MM.1S (cell line): ENCODE measurements at regions not wholly inside any gene's neighbourhood (a gene's known extent, or its start where the extent isn't known, plus 50 kb on each side); places are given as distances from the start of the nearest gene placed in this dataset.

Source experiments
- DNase-seq: peaks from one replicate; pipeline ENCODE4 v3.0.0-alpha.2; 2015
- H2AFZ ChIP-seq: fragments of 300-600 bp; sonication (generic); 2 replicates; pipeline ENCODE4 v1.6.0; 2016; ENCODE audit warnings: antibody characterized with exemption, low read length
- H3F3A ChIP-seq: fragments of 300-600 bp; sonication (generic); 2 replicates; pipeline ENCODE4 v1.6.1; 2016; ENCODE audit warnings: mild to moderate bottlenecking, antibody characterized with exemption, low read length, moderate library complexity, mixed read lengths; ENCODE audit not compliant: insufficient read depth
- H3K27ac ChIP-seq: fragments of 300-600 bp; sonication (generic); 2 replicates; pipeline ENCODE4 v1.5.1; 2016; ENCODE audit warnings: mild to moderate bottlenecking, low read length
- H3K27me3 ChIP-seq: fragments of 300-600 bp; sonication (generic); replicated peaks from 2 replicates; pipeline ENCODE4 v1.6.0; 2016; ENCODE audit warnings: low read length; ENCODE audit not compliant: insufficient read depth
- H3K36me3 ChIP-seq: fragments of 300-600 bp; sonication (generic); replicated peaks from 2 replicates; pipeline ENCODE4 v1.6.1; 2016; ENCODE audit warnings: mild to moderate bottlenecking, low read length, mixed read lengths; ENCODE audit not compliant: insufficient read depth
- H3K4me1 ChIP-seq: fragments of 300-600 bp; sonication (generic); 2 replicates; pipeline ENCODE4 v1.6.1; 2016; ENCODE audit warnings: low read length, mixed read lengths
- H3K4me2 ChIP-seq: fragments of 300-600 bp; sonication (generic); 2 replicates; pipeline ENCODE4 v1.6.0; 2016; ENCODE audit warnings: low read depth, low read length
- H3K4me3 ChIP-seq: fragments of 300-600 bp; sonication (generic); 2 replicates; pipeline ENCODE4 v1.5.1; 2016; ENCODE audit warnings: low read length, mixed read lengths
- H3K79me2 ChIP-seq: fragments of 300-600 bp; sonication (generic); 2 replicates; pipeline ENCODE4 v1.6.1; 2016; ENCODE audit warnings: mixed run types, low read length, mixed read lengths
- H3K9ac ChIP-seq: fragments of 300-600 bp; sonication (generic); 2 replicates; pipeline ENCODE4 v1.6.1; 2016; ENCODE audit warnings: low read length, mixed read lengths
- H3K9me2 ChIP-seq: fragments of 300-600 bp; sonication (generic); replicated peaks from 2 replicates; pipeline ENCODE4 v1.6.1; 2016; ENCODE audit warnings: mild to moderate bottlenecking, low read length, mixed read lengths; ENCODE audit not compliant: insufficient read depth
- H3K9me3 ChIP-seq: fragments of 300-600 bp; sonication (generic); replicated peaks from 2 replicates; pipeline ENCODE4 v1.6.1; 2016; ENCODE audit warnings: mild to moderate bottlenecking, low read length, mixed read lengths; ENCODE audit not compliant: insufficient read depth
- H4K20me1 ChIP-seq: fragments of 300-600 bp; sonication (generic); 2 replicates; pipeline ENCODE4 v1.6.1; 2016; ENCODE audit warnings: mild to moderate bottlenecking, low read length, moderate library complexity, mixed read lengths; ENCODE audit not compliant: insufficient read depth
- EZH2 ChIP-seq: fragments of 300-600 bp; sonication (generic); optimal IDR thresholded peaks from 2 replicates; pipeline ENCODE3; 2017; ENCODE audit warnings: low read depth, mild to moderate bottlenecking, antibody characterized with exemption, low read length, mixed read lengths
- EZH2phosphoT487 ChIP-seq: fragments of 300-600 bp; sonication (generic); IDR thresholded peaks from 2 replicates; pipeline ENCODE4 v1.6.1; 2018; ENCODE audit warnings: antibody characterized with exemption, low read length
- TF ChIP-seq, protein P1 (sequence below): fragments of 300-600 bp; sonication (generic); IDR thresholded peaks from 2 replicates; pipeline ENCODE4 v1.5.1; 2016; ENCODE audit warnings: antibody characterized with exemption, low read length, mixed read lengths

GRCh38 chr1:57621776-57622175 lies 197.9 kb upstream of the DAB1 start:
- Histone ChIP-seq H3F3A (no peaks in the 10 kb centered on the region), H3K27me3 (no peaks in the 10 kb centered on the region), H4K20me1 (no peaks in the 10 kb centered on the region), H3K79me2 (no peaks in the 10 kb centered on the region), H3K27ac (no peak overlapping the region), H3K36me3 (no peaks in the 10 kb centered on the region), H3K4me1 (no peaks in the 10 kb centered on the region), H3K9me3 (no peaks in the 10 kb centered on the region), H3K4me2 (no peak overlapping the region), H2AFZ (no peak overlapping the region), H3K9me2 (no peaks in the 10 kb centered on the region), H3K9ac (no peak overlapping the region), H3K4me3 (no peak overlapping the region)
- DNase-seq = no peak
- TF ChIP-seq EZH2phosphoT487 (no peak), EZH2 (no peak)
- TF ChIP-seq, protein P1, sequence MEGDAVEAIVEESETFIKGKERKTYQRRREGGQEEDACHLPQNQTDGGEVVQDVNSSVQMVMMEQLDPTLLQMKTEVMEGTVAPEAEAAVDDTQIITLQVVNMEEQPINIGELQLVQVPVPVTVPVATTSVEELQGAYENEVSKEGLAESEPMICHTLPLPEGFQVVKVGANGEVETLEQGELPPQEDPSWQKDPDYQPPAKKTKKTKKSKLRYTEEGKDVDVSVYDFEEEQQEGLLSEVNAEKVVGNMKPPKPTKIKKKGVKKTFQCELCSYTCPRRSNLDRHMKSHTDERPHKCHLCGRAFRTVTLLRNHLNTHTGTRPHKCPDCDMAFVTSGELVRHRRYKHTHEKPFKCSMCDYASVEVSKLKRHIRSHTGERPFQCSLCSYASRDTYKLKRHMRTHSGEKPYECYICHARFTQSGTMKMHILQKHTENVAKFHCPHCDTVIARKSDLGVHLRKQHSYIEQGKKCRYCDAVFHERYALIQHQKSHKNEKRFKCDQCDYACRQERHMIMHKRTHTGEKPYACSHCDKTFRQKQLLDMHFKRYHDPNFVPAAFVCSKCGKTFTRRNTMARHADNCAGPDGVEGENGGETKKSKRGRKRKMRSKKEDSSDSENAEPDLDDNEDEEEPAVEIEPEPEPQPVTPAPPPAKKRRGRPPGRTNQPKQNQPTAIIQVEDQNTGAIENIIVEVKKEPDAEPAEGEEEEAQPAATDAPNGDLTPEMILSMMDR = no peak

DNA sequence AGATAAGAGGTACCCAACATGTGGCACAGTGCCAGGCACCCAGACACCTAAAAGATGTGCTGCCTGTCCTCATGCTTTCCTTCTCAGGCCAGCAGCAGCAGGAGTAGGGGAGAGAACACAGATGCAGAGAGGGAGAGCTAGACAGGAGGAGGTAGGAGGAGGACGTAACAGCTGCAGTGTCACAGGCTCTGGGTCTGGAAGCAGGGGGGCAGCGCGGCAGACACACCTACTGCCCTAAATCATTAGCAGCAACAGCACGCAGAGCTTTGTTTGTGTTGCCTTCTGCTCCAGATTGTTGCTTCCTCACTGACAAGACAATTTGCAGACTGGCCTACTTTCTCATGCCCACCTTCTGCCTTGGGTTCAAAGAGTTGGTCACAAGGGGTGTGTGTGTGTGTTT lies 196.7 kb upstream of the DAB1 start:
- Histone ChIP-seq H3K9ac (no peak overlapping the region), H4K20me1 (no peaks in the 10 kb centered on the region), H3K27ac (no peak overlapping the region), H3F3A (no peaks in the 10 kb centered on the region), H3K9me2 (no peaks in the 10 kb centered on the region), H3K4me3 (no peak overlapping the region), H3K27me3 (no peaks in the 10 kb centered on the region), H3K4me1 (no peaks in the 10 kb centered on the region), H3K4me2 (no peak overlapping the region), H2AFZ (no peak overlapping the region), H3K36me3 (no peaks in the 10 kb centered on the region), H3K79me2 (no peaks in the 10 kb centered on the region), H3K9me3 (no peaks in the 10 kb centered on the region)
- no peak for TF ChIP-seq EZH2
- TF ChIP-seq, protein P1 = no peak
- TF ChIP-seq EZH2phosphoT487 = no peak
- DNase-seq = no peak

DNA sequence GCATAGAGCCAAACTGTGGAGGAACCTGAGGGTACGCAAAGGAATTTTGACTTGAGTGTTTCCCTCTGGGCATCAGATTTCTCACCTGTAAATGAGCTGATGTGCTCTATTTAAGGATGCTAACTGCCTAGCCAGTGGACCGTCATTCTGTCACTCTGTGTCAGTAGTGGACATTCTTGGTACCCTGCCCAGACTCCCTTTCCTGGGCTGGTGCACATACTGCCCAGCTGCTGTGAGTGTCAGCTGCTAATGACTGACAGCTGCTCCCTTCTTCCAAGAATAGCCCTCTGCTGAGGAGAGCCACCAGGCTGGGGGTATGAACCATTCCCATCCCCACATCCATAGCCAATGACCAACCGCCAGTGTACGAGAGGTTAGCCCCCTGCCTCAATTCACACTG lies 193.1 kb upstream of the DAB1 start:
- H3K9me3 ChIP-seq = no peaks in the 10 kb centered on the region
- H3K27me3 ChIP-seq = no peaks in the 10 kb centered on the region
- no peak overlapping the region for H3K27ac ChIP-seq
- H3K4me1 ChIP-seq = no peaks in the 10 kb centered on the region
- no peak overlapping the region for H3K4me2 ChIP-seq
- H2AFZ ChIP-seq = no peak overlapping the region
- no peak overlapping the region for H3K4me3 ChIP-seq
- no peak for DNase-seq
- no peak overlapping the region for H3K9ac ChIP-seq
- H4K20me1 ChIP-seq = no peaks in the 10 kb centered on the region
- no peak for TF ChIP-seq EZH2
- TF ChIP-seq, protein P1 = no peak
- TF ChIP-seq EZH2phosphoT487 = no peak
- no peaks in the 10 kb centered on the region for H3K36me3 ChIP-seq
- H3K9me2 ChIP-seq = no peaks in the 10 kb centered on the region
- H3F3A ChIP-seq = no peaks in the 10 kb centered on the region
- no peaks in the 10 kb centered on the region for H3K79me2 ChIP-seq
